ENCODE measurements at regions not wholly inside any gene's neighbourhood (a gene's known extent, or its start where the extent isn't known, plus 50 kb on each side); places are given as distances from the start of the nearest gene placed in this dataset.
A peak's percentile ranks its signal among the peaks of the same experiment; 100 is the strongest.
"Not testable (repeated sequence)": the region's sequence is repeated elsewhere in the genome, so short reads cannot be mapped to it uniquely, and the experiment has no call there.

- H3K9me3 Mint-ChIP-seq, result peaks cover 24% of the 10 kb centered on the region
These were observed 647.8 kb downstream of the CD109 start for GRCh38 chr6:74343804-74344203.

GRCh38 chr6:74343321-74343720, 647.3 kb downstream of the CD109 start:
- not testable (repeated sequence) for ATAC-seq; H3K9me2 ChIP-seq (ENCODE audit: insufficient read depth); H3F3A ChIP-seq (replicated peaks; ENCODE audit: low read depth); H3K4me1 ChIP-seq (ENCODE audit: insufficient read depth); H4K20me1 ChIP-seq (replicated peaks; ENCODE audit: insufficient read depth); H2AFZ ChIP-seq; H3K27me3 Mint-ChIP-seq (ENCODE audit: insufficient read depth, low read depth, poor library complexity); H3K4me3 ChIP-seq; H3K79me2 ChIP-seq (replicated peaks; ENCODE audit: insufficient read depth); H3K4me3 Mint-ChIP-seq; H3K4me2 ChIP-seq; H3K27ac ChIP-seq (ENCODE audit: low read depth); H3K27ac Mint-ChIP-seq; H3K27me3 ChIP-seq (ENCODE audit: insufficient read depth); DNase-seq (ENCODE audit: low spot score); H3K36me3 ChIP-seq (ENCODE audit: insufficient read depth); H3K4me1 Mint-ChIP-seq
- Mint-ChIP-seq H3K36me3 (ENCODE audit: low read depth) (peaks cover 18% of the 10 kb centered on the region), H3K9me3 (peaks cover 24% of the 10 kb centered on the region)

More at GRCh38 chr6:74343804-74344203, 647.8 kb downstream of the CD109 start:
- no peak overlapping the region for H3K4me3 Mint-ChIP-seq
- ATAC-seq, result no peak
- peaks cover 18% of the 10 kb centered on the region for H3K36me3 Mint-ChIP-seq (ENCODE audit: low read depth)
- H3K9me2 ChIP-seq (ENCODE audit: insufficient read depth), result no peaks in the 10 kb centered on the region
- H3K4me2 ChIP-seq, result no peak overlapping the region
- no peak overlapping the region for H3K27ac Mint-ChIP-seq
- H3K27ac ChIP-seq (ENCODE audit: low read depth), result no peak overlapping the region
- H3K79me2 ChIP-seq (replicated peaks; ENCODE audit: insufficient read depth), result no peaks in the 10 kb centered on the region
- H3K4me1 Mint-ChIP-seq, result no peaks in the 10 kb centered on the region
- no peaks in the 10 kb centered on the region for H3K36me3 ChIP-seq (ENCODE audit: insufficient read depth)
- no peak for TF ChIP-seq POLR2AphosphoS5 (IDR thresholded peaks at IDR 0.05; ENCODE audit: low read depth)
- no peak for TF ChIP-seq ZNF114 (CRISPR knock-in tag; IDR thresholded peaks at IDR 0.05)
- TF ChIP-seq CTCF (conservative IDR thresholded peaks at IDR 0.05; ENCODE audit: low read depth in 2 of 2), result peak in 1 of 2 experiments; percentile 28; a peak in 1 of 4 replicates
- no peak for TF ChIP-seq NANOG (IDR thresholded peaks at IDR 0.05; ENCODE audit: borderline replicate concordance)
- no peak for TF ChIP-seq ZNF331 (CRISPR knock-in tag; IDR thresholded peaks at IDR 0.05; ENCODE audit: low read depth)
- TF ChIP-seq EZH2 (IDR thresholded peaks at IDR 0.05; ENCODE audit: low read depth, unreplicated experiment), result no peak
- no peaks in the 10 kb centered on the region for H3F3A ChIP-seq (replicated peaks; ENCODE audit: low read depth)
- no peak for DNase-seq (ENCODE audit: low spot score)
- no peaks in the 10 kb centered on the region for H4K20me1 ChIP-seq (replicated peaks; ENCODE audit: insufficient read depth)
- H3K4me3 ChIP-seq, result no peak overlapping the region
- no peaks in the 10 kb centered on the region for H3K4me1 ChIP-seq (ENCODE audit: insufficient read depth)
- H2AFZ ChIP-seq, result no peak overlapping the region
- peaks cover 2% of the 10 kb centered on the region for H3K27me3 Mint-ChIP-seq (ENCODE audit: insufficient read depth, low read depth, poor library complexity)
- H3K27me3 ChIP-seq (ENCODE audit: insufficient read depth), result no peaks in the 10 kb centered on the region

GRCh38 chr6:74334722-74335121, 638.7 kb downstream of the CD109 start:
- Mint-ChIP-seq H3K4me1 (no peaks in the 10 kb centered on the region), H3K27me3 (ENCODE audit: insufficient read depth, low read depth, poor library complexity) (no peaks in the 10 kb centered on the region), H3K36me3 (ENCODE audit: low read depth) (no peaks in the 10 kb centered on the region), H3K9me3 (0 out of 3 replicates have a peak, but pooled peaks cover 5% of the 10 kb centered on the region), H3K4me3 (no peak overlapping the region), H3K27ac (no peak overlapping the region)
- H3K4me1 ChIP-seq (ENCODE audit: insufficient read depth), result no peaks in the 10 kb centered on the region
- H3F3A ChIP-seq (replicated peaks; ENCODE audit: low read depth), result no peaks in the 10 kb centered on the region
- no peak overlapping the region for H2AFZ ChIP-seq
- no peak for DNase-seq (ENCODE audit: low spot score)
- no peak overlapping the region for H3K4me2 ChIP-seq
- ATAC-seq, result no peak
- no peak for TF ChIP-seq REST (IDR thresholded peaks at IDR 0.05; ENCODE audit: unreplicated experiment)
- no peaks in the 10 kb centered on the region for H3K27me3 ChIP-seq (ENCODE audit: insufficient read depth)
- no peaks in the 10 kb centered on the region for H4K20me1 ChIP-seq (replicated peaks; ENCODE audit: insufficient read depth)
- H3K9me2 ChIP-seq (ENCODE audit: insufficient read depth), result no peaks in the 10 kb centered on the region; the same call in 1 of the 2 replicates
- H3K27ac ChIP-seq (ENCODE audit: low read depth), result no peak overlapping the region
- H3K79me2 ChIP-seq (replicated peaks; ENCODE audit: insufficient read depth), result no peaks in the 10 kb centered on the region
- no peak overlapping the region for H3K4me3 ChIP-seq
- H3K36me3 ChIP-seq (ENCODE audit: insufficient read depth), result no peaks in the 10 kb centered on the region

Data from GM23338 (cell line).